Endothelial cell (in vitro differentiated cells): ENCODE measurements at regions not wholly inside any gene's neighbourhood (a gene's known extent, or its start where the extent isn't known, plus 50 kb on each side); places are given as distances from the start of the nearest gene placed in this dataset.

ENCODE experiments used
- DNase-seq: peaks from one replicate; pipeline ENCODE4 v3.0.0; 2021; ENCODE audit warnings: low spot score
- H3K27ac Mint-ChIP-seq: one replicate; pipeline ENCODE4 v1.8.0; 2021; ENCODE audit warnings: mixed read lengths, inconsistent platforms; ENCODE audit not compliant: unreplicated experiment
- H3K27me3 Mint-ChIP-seq: one replicate; pipeline ENCODE4 v1.8.0; 2021; ENCODE audit warnings: mild to moderate bottlenecking, moderate library complexity, mixed read lengths, inconsistent platforms; ENCODE audit not compliant: unreplicated experiment
- H3K36me3 Mint-ChIP-seq: one replicate; pipeline ENCODE4 v1.8.0; 2021; ENCODE audit warnings: mild to moderate bottlenecking, low read depth, mixed read lengths, inconsistent platforms; ENCODE audit not compliant: unreplicated experiment
- H3K4me1 Mint-ChIP-seq: one replicate; pipeline ENCODE4 v1.8.0; 2021; ENCODE audit warnings: mild to moderate bottlenecking, mixed read lengths, inconsistent platforms; ENCODE audit not compliant: unreplicated experiment
- H3K4me3 Mint-ChIP-seq: one replicate; pipeline ENCODE4 v1.8.0; 2021; ENCODE audit warnings: mild to moderate bottlenecking, mixed read lengths, inconsistent platforms; ENCODE audit not compliant: unreplicated experiment
- H3K9me3 Mint-ChIP-seq: one replicate; pipeline ENCODE4 v1.8.0; 2021; ENCODE audit warnings: mixed read lengths, inconsistent platforms; ENCODE audit not compliant: unreplicated experiment
- CTCF ChIP-seq: fragments of 200-600 bp; sonication (generic); IDR thresholded peaks from one replicate; pipeline ENCODE4 v1.5.0; 2021; ENCODE audit warnings: antibody characterized with exemption; ENCODE audit not compliant: unreplicated experiment

- TF ChIP-seq CTCF: no peak
- no peak for DNase-seq
- Mint-ChIP-seq H3K4me1 (no peaks in the 10 kb centered on the region), H3K27ac (no peak overlapping the region), H3K9me3 (peaks cover 51% of the 10 kb centered on the region), H3K27me3 (peaks cover 21% of the 10 kb centered on the region), H3K4me3 (peak overlapping the region; percentile 21), H3K36me3 (peaks cover 16% of the 10 kb centered on the region)
These were observed 218.8 kb downstream of the ZNF248 start for GRCh38 chr10:37638569-37638968.

GRCh38 chr10:37634351-37634880 lies 223.0 kb downstream of the ZNF248 start:
- TF ChIP-seq CTCF: no peak
- Mint-ChIP-seq H3K36me3 (peaks cover 15% of the 10 kb centered on the region), H3K27ac (no peak overlapping the region), H3K4me1 (no peaks in the 10 kb centered on the region), H3K9me3 (peaks cover 45% of the 10 kb centered on the region), H3K27me3 (peaks cover 15% of the 10 kb centered on the region), H3K4me3 (no peak overlapping the region)
- no peak for DNase-seq

- DNase-seq: no peak
- no peak for TF ChIP-seq CTCF
- Mint-ChIP-seq H3K9me3 (peaks cover 32% of the 10 kb centered on the region), H3K4me1 (no peaks in the 10 kb centered on the region), H3K4me3 (no peak overlapping the region), H3K27me3 (peaks cover 11% of the 10 kb centered on the region), H3K27ac (no peak overlapping the region), H3K36me3 (peaks cover 8% of the 10 kb centered on the region)
These were observed 224.8 kb downstream of the ZNF248 start for GRCh38 chr10:37632641-37633040.

GRCh38 chr10:37623506-37623905 lies 233.9 kb downstream of the ZNF248 start:
- Mint-ChIP-seq H3K27ac (no peak overlapping the region), H3K36me3 (peaks cover 9% of the 10 kb centered on the region), H3K4me1 (no peaks in the 10 kb centered on the region), H3K9me3 (peaks cover 30% of the 10 kb centered on the region), H3K27me3 (peaks cover 2% of the 10 kb centered on the region), H3K4me3 (no peak overlapping the region)
- no peak for TF ChIP-seq CTCF
- no peak for DNase-seq

- TF ChIP-seq CTCF: no peak
- Mint-ChIP-seq H3K27ac (no peak overlapping the region), H3K36me3 (peaks cover 8% of the 10 kb centered on the region), H3K9me3 (peaks cover 34% of the 10 kb centered on the region), H3K4me1 (no peaks in the 10 kb centered on the region), H3K4me3 (no peak overlapping the region), H3K27me3 (peaks cover 2% of the 10 kb centered on the region)
- DNase-seq: no peak
These were observed 238.1 kb downstream of the ZNF248 start for GRCh38 chr10:37619336-37619735.
